H9 (cell line): ENCODE measurements at regions not wholly inside any gene's neighbourhood (a gene's known extent, or its start where the extent isn't known, plus 50 kb on each side); places are given as distances from the start of the nearest gene placed in this dataset.

Experiments
- DNase-seq: peaks from one replicate; pipeline ENCODE4 v3.0.0-alpha.2; 2017
- H2AFZ ChIP-seq: one replicate; pipeline ENCODE4 v1.6.1; 2013; ENCODE audit warnings: mild to moderate bottlenecking, low read length, control low read depth, moderate library complexity
- H2AK5ac ChIP-seq: 2 replicates; pipeline ENCODE4 v1.6.1; 2013; ENCODE audit warnings: low read length, control low read depth, mixed read lengths; ENCODE audit not compliant: insufficient read length
- H2BK120ac ChIP-seq: one replicate; pipeline ENCODE4 v1.6.1; 2013; ENCODE audit warnings: low read depth, mild to moderate bottlenecking, low read length, control low read depth, inconsistent platforms; ENCODE audit not compliant: poor library complexity, severe bottlenecking
- H2BK12ac ChIP-seq: 2 replicates; pipeline ENCODE4 v1.6.1; 2013; ENCODE audit warnings: low read length, control low read depth, mixed read lengths, low read depth; ENCODE audit not compliant: insufficient read length
- H2BK15ac ChIP-seq: 2 replicates; pipeline ENCODE4 v1.6.1; 2013; ENCODE audit warnings: low read depth, low read length, control low read depth
- H2BK20ac ChIP-seq: one replicate; pipeline ENCODE4 v1.6.1; 2013; ENCODE audit warnings: low read depth, mild to moderate bottlenecking, low read length, control low read depth, inconsistent platforms; ENCODE audit not compliant: poor library complexity, severe bottlenecking
- H2BK5ac ChIP-seq: 2 replicates; pipeline ENCODE4 v1.6.1; 2013; ENCODE audit warnings: low read length, control low read depth, mixed read lengths; ENCODE audit not compliant: insufficient read length
- H3K14ac ChIP-seq: 2 replicates; pipeline ENCODE4 v1.6.1; 2013; ENCODE audit warnings: low read length, control low read depth; ENCODE audit not compliant: insufficient read depth
- H3K18ac ChIP-seq: 2 replicates; pipeline ENCODE4 v1.6.1; 2013; ENCODE audit warnings: low read depth, mild to moderate bottlenecking, mixed read lengths, low read length, control low read depth; ENCODE audit not compliant: insufficient read length
- H3K23ac ChIP-seq: 2 replicates; pipeline ENCODE4 v1.6.1; 2013; ENCODE audit warnings: low read length, control low read depth, mixed read lengths, low read depth; ENCODE audit not compliant: insufficient read length
- H3K23me2 ChIP-seq: 2 replicates; pipeline ENCODE4 v1.6.1; 2013; ENCODE audit warnings: low read depth, mild to moderate bottlenecking, mixed read lengths, low read length, control low read depth; ENCODE audit not compliant: insufficient read length, poor library complexity, severe bottlenecking
- H3K27ac ChIP-seq: 2 replicates; pipeline ENCODE4 v1.5.1; 2013; ENCODE audit warnings: low read length, control low read depth, mixed read lengths, low read depth; ENCODE audit not compliant: insufficient read length
- H3K27me3 ChIP-seq: 2 replicates; pipeline ENCODE4 v1.6.1; 2013; ENCODE audit warnings: low read length, control low read depth, inconsistent platforms; ENCODE audit not compliant: insufficient read depth
- H3K4ac ChIP-seq: 2 replicates; pipeline ENCODE4 v1.6.1; 2013; ENCODE audit warnings: low read depth, mild to moderate bottlenecking, control low read depth, inconsistent platforms, low read length, moderate library complexity
- H3K4me1 ChIP-seq: 2 replicates; pipeline ENCODE4 v1.6.1; 2013; ENCODE audit warnings: low read length, control low read depth, inconsistent platforms; ENCODE audit not compliant: insufficient read depth
- H3K4me2 ChIP-seq: 2 replicates; pipeline ENCODE4 v1.6.1; 2013; ENCODE audit warnings: low read length, control low read depth, mixed read lengths; ENCODE audit not compliant: insufficient read length, insufficient read depth
- H3K56ac ChIP-seq: 2 replicates; pipeline ENCODE4 v1.6.1; 2013; ENCODE audit warnings: low read depth, mild to moderate bottlenecking, mixed read lengths, low read length, control low read depth; ENCODE audit not compliant: insufficient read length
- H3K79me1 ChIP-seq: 2 replicates; pipeline ENCODE4 v1.6.1; 2013; ENCODE audit warnings: low read depth, mild to moderate bottlenecking, moderate library complexity, low read length, control low read depth, inconsistent platforms; ENCODE audit not compliant: insufficient read depth, poor library complexity, severe bottlenecking
- H3K79me2 ChIP-seq: 2 replicates; pipeline ENCODE4 v1.6.1; 2013; ENCODE audit warnings: low read length, control low read depth, inconsistent platforms; ENCODE audit not compliant: insufficient read depth
- H3K9ac ChIP-seq: 2 replicates; pipeline ENCODE4 v1.6.1; 2013; ENCODE audit warnings: low read length, control low read depth, mixed read lengths; ENCODE audit not compliant: insufficient read length; ENCODE audit errors: extremely low read depth
- H3K9me3 ChIP-seq: one replicate; pipeline ENCODE4 v1.6.1; 2013; ENCODE audit warnings: low read depth, low read length, inconsistent platforms; ENCODE audit not compliant: control insufficient read depth
- H3T11ph ChIP-seq: one replicate; pipeline ENCODE4 v1.6.1; 2013; ENCODE audit warnings: mild to moderate bottlenecking, low read length, control low read depth, inconsistent platforms
- H4K20me1 ChIP-seq: one replicate; pipeline ENCODE4 v1.6.1; 2013; ENCODE audit not compliant: control insufficient read depth, insufficient read length, insufficient read depth
- H4K5ac ChIP-seq: 2 replicates; pipeline ENCODE4 v1.6.1; 2013; ENCODE audit warnings: low read depth, mild to moderate bottlenecking, mixed read lengths, low read length, control low read depth; ENCODE audit not compliant: insufficient read length
- H4K8ac ChIP-seq: replicated peaks from 2 replicates; pipeline ENCODE4 v1.6.1; 2013; ENCODE audit warnings: low read length, control low read depth, mixed read lengths, low read depth; ENCODE audit not compliant: insufficient read length
- H4K91ac ChIP-seq: 2 replicates; pipeline ENCODE4 v1.6.1; 2013; ENCODE audit warnings: low read depth, mild to moderate bottlenecking, moderate library complexity, mixed read lengths, low read length, control low read depth; ENCODE audit not compliant: insufficient read length
- H3K27ac Mint-ChIP-seq, 3 experiments: 2 replicates in 2 of 3; 3 replicates in 1 of 3; pipeline ENCODE4 v1.8.0; 2020 to 2021; ENCODE audit warnings: mixed read lengths in 3 of 3, mild to moderate bottlenecking in 1 of 3, moderate library complexity in 1 of 3
- H3K27me3 Mint-ChIP-seq: 2 replicates; pipeline ENCODE4 v1.8.0; 2021; ENCODE audit warnings: low read depth, mild to moderate bottlenecking, moderate library complexity, mixed read lengths
- H3K36me3 Mint-ChIP-seq, 3 experiments: 2 replicates in 2 of 3; 3 replicates in 1 of 3; pipeline ENCODE4 v1.8.0; 2020 to 2021; ENCODE audit warnings: low read depth in 3 of 3, mixed read lengths in 3 of 3; ENCODE audit not compliant: insufficient read depth in 1 of 3
- H3K4me1 Mint-ChIP-seq, 2 experiments: 2 replicates each; pipeline ENCODE4 v1.8.0; 2020; ENCODE audit warnings: mixed read lengths in 2 of 2
- H3K4me3 Mint-ChIP-seq, 2 experiments: 2 replicates in 1 of 2; 3 replicates in 1 of 2; pipeline ENCODE4 v1.8.0; 2020 to 2021; ENCODE audit warnings: mild to moderate bottlenecking in 2 of 2, mixed read lengths in 2 of 2, moderate library complexity in 1 of 2
- H3K9me3 Mint-ChIP-seq, 2 experiments: 2 replicates in 1 of 2; 3 replicates in 1 of 2; pipeline ENCODE4 v1.8.0; 2020; ENCODE audit warnings: mild to moderate bottlenecking in 2 of 2, mixed read lengths in 2 of 2, moderate library complexity in 1 of 2
- CTCF ChIP-seq: fragments of 200-600 bp; sonication (generic); conservative IDR thresholded peaks from 3 replicates; pipeline ENCODE4 v1.8.0; 2021; ENCODE audit warnings: antibody characterized with exemption, mild to moderate bottlenecking
- WGBS: extraction: QIAGEN DNeasy Blood & Tissue Kit; methylation state at CpG from one replicate; pipeline ENCODE4 v1.1.7; 2013; ENCODE audit warnings: missing lambda C conversion rate, low lambda C conversion rate, mixed read lengths; ENCODE audit not compliant: insufficient read length; ENCODE audit errors: extremely low coverage; 5-methylcytosine and 5-hydroxymethylcytosine counted together

- Histone ChIP-seq H2BK120ac (no peak overlapping the region), H3K79me2 (no peaks in the 10 kb centered on the region), H2BK20ac (no peak overlapping the region), H2BK15ac (no peak overlapping the region), H3K4me1 (no peaks in the 10 kb centered on the region), H4K20me1 (no peaks in the 10 kb centered on the region), H3K27me3 (no peaks in the 10 kb centered on the region), H3K14ac (no peak overlapping the region), H3K23me2 (no peaks in the 10 kb centered on the region), H3K4me2 (no peak overlapping the region), H4K91ac (no peak overlapping the region), H3K79me1 (no peaks in the 10 kb centered on the region), H3T11ph (no peak overlapping the region), H4K5ac (no peak overlapping the region), H2BK12ac (no peak overlapping the region), H3K56ac (no peak overlapping the region), H3K9ac (no peak overlapping the region), H2BK5ac (no peak overlapping the region), H2AFZ (no peak overlapping the region), H3K9me3 (no peaks in the 10 kb centered on the region), H3K27ac (no peak overlapping the region), H3K18ac (no peak overlapping the region), H2AK5ac (no peak overlapping the region), H3K23ac (no peak overlapping the region), H3K4ac (no peak overlapping the region), H4K8ac (no peak overlapping the region)
- DNase-seq, result no peak
- Mint-ChIP-seq H3K4me3 (no peak overlapping the region), H3K27ac (no peak overlapping the region), H3K36me3 (no peaks in the 10 kb centered on the region), H3K4me1 (no peaks in the 10 kb centered on the region), H3K27me3 (peaks cover 5% of the 10 kb centered on the region; the same call in 1 of the 2 replicates), H3K9me3 (no peaks in the 10 kb centered on the region)
- WGBS, result no CpG with 5 or more reads among the region's 6 CpGs
- TF ChIP-seq CTCF, result no peak
Observed at GRCh38 chr4:8790749-8791148, 80.9 kb downstream of the HMX1 start.
